NCI-H146 treated with DMSO at 0.1 percent for 48 hours (cell line): ENCODE measurements at regions not wholly inside any gene's neighbourhood (a gene's known extent, or its start where the extent isn't known, plus 50 kb on each side); places are given as distances from the start of the nearest gene placed in this dataset.

ENCODE experiments used
- DNase-seq: peaks from one replicate; lab custom pipeline; 2025; ENCODE audit not compliant: unreplicated experiment; lab: John Stamatoyannopoulos, UW

GRCh38 chr12:93101367-93101766, 172.3 kb upstream of the EEA1 start:
- no peak for DNase-seq

GRCh38 chr12:93102312-93102711, 173.2 kb upstream of the EEA1 start:
- no peak for DNase-seq

- no peak for DNase-seq
Measured at GRCh38 chr12:93102744-93103143, 173.6 kb upstream of the EEA1 start.

GRCh38 chr12:93103154-93103553, 174.1 kb upstream of the EEA1 start:
- DNase-seq, result no peak

GRCh38 chr12:93104535-93104934, 175.4 kb upstream of the EEA1 start:
- no peak for DNase-seq

GRCh38 chr12:93106910-93107309, 177.8 kb upstream of the EEA1 start:
- no peak for DNase-seq

GRCh38 chr12:93107514-93108312, 178.6 kb upstream of the EEA1 start:
- DNase-seq, result no peak

GRCh38 chr12:93108985-93109384, 179.9 kb upstream of the EEA1 start:
- no peak for DNase-seq

- DNase-seq, result no peak
Measured at GRCh38 chr12:93109551-93110203, 180.6 kb upstream of the EEA1 start.

- no peak for DNase-seq
Measured at GRCh38 chr12:93111773-93112172, 182.7 kb upstream of the EEA1 start.

- DNase-seq, result no peak
Measured at GRCh38 chr12:93113317-93114006, 184.4 kb upstream of the EEA1 start.

GRCh38 chr12:93115198-93115601, 186.1 kb upstream of the EEA1 start:
- no peak for DNase-seq

- no peak for DNase-seq
Measured at GRCh38 chr12:93115646-93116045, 186.6 kb upstream of the EEA1 start.

- no peak for DNase-seq
Measured at GRCh38 chr12:93116632-93117031, 187.5 kb upstream of the EEA1 start.

- no peak for DNase-seq
Measured at GRCh38 chr12:93121729-93122488, 192.8 kb upstream of the EEA1 start.

- no peak for DNase-seq
Measured at GRCh38 chr12:93122569-93123091, 193.5 kb upstream of the EEA1 start.

- DNase-seq, result no peak
Measured at GRCh38 chr12:93125126-93125525, 196.0 kb upstream of the EEA1 start.

GRCh38 chr12:93126069-93126474, 197.0 kb upstream of the EEA1 start:
- no peak for DNase-seq

GRCh38 chr12:93127107-93127560, 198.0 kb upstream of the EEA1 start:
- DNase-seq, result no peak

GRCh38 chr12:93127582-93128331, 198.7 kb upstream of the EEA1 start:
- DNase-seq, result no peak
